Gastroesophageal sphincter (tissue), 4 donors: ENCODE measurements at regions not wholly inside any gene's neighbourhood (a gene's known extent, or its start where the extent isn't known, plus 50 kb on each side); places are given as distances from the start of the nearest gene placed in this dataset.

Experiments used
- ATAC-seq: fragments of 150-250 bp; one replicate; pipeline ENCODE4 v1.9.1; 2016; ENCODE audit warnings: mild to moderate bottlenecking, moderate library complexity
- H3K27ac ChIP-seq, 4 donors: fragments of 200-600 bp; sonication (generic) in 3 of 4; 1 replicate in 3 of 4; 2 replicates in 1 of 4; pipeline ENCODE4 v1.5.1; 2016 to 2019
- H3K27me3 ChIP-seq: fragments of 200-600 bp; sonication (generic); one replicate; pipeline ENCODE4 v1.5.1; 2019
- H3K36me3 ChIP-seq, 2 donors: fragments of 200-600 bp; sonication (generic); one replicate each; pipeline ENCODE4 v1.5.1; 2019; ENCODE audit warnings: control low read depth in 1 of 2
- H3K4me1 ChIP-seq, 3 donors: fragments of 200-600 bp; sonication (generic); 1 replicate in 2 of 3; 2 replicates in 1 of 3; pipeline ENCODE4 v1.5.1; 2016 to 2019; ENCODE audit warnings: control low read depth in 2 of 3
- H3K4me3 ChIP-seq, 2 donors: fragments of 200-600 bp; sonication (generic); one replicate each; pipeline ENCODE4 v1.5.1; 2019; ENCODE audit warnings: mild to moderate bottlenecking in 1 of 2, moderate library complexity in 1 of 2
- H3K9me3 ChIP-seq, 3 donors: fragments of 200-600 bp; sonication (generic); one replicate each; pipeline ENCODE4 v1.5.1; 2017 to 2019; ENCODE audit warnings: control low read depth in 2 of 3
- CTCF ChIP-seq, 4 experiments: fragments of 200-600 bp in 2 of 4; fragments of 450-650 bp in 2 of 4; sonication (generic) in 1 of 4; IDR thresholded peaks; one replicate each; pipeline ENCODE4 v1.5.1; 2017 to 2019; ENCODE audit warnings: antibody characterized with exemption in 4 of 4, mild to moderate bottlenecking in 2 of 4, moderate library complexity in 2 of 4
- EP300 ChIP-seq: sonication (generic); formaldehyde crosslinking; IDR thresholded peaks from one replicate; pipeline ENCODE4 v1.6.1; 2017; ENCODE audit warnings: antibody characterized with exemption, mild to moderate bottlenecking
- POLR2A ChIP-seq, 2 donors: fragments of 450-650 bp; IDR thresholded peaks; one replicate each; pipeline ENCODE4 v1.6.1; 2017; ENCODE audit warnings: antibody characterized with exemption in 2 of 2, mild to moderate bottlenecking in 2 of 2, moderate library complexity in 1 of 2
- POLR2AphosphoS5 ChIP-seq: sonication (generic); formaldehyde crosslinking; IDR thresholded peaks from one replicate; pipeline ENCODE4 v1.6.1; 2017; ENCODE audit warnings: antibody characterized with exemption
- WGBS, 2 donors: methylation state at CpG; one replicate each; pipeline ENCODE4 v1.1.5; 2018; ENCODE audit warnings: low coverage in 1 of 2; 5-methylcytosine and 5-hydroxymethylcytosine counted together

GRCh38 chr15:39171944-39172368, 408.9 kb upstream of the THBS1 start:
- H3K4me3 ChIP-seq = no peak overlapping the region
- H3K36me3 ChIP-seq = no peaks in the 10 kb centered on the region
- peaks cover 6 to 33% (median 16%) of the 10 kb centered on the region in 3 donors for H3K4me1 ChIP-seq
- H3K27ac ChIP-seq = peak overlapping the region in 3 of 4 donors; percentile 66 to 77 (median 73)
- ATAC-seq = peak; percentile 70
- WGBS, 2 donors = 50% methylated on average over 1 of the region's 3 CpGs; no CpG with 5 or more reads in 1 of the 2 donors
- H3K27me3 ChIP-seq = no peaks in the 10 kb centered on the region
- no peaks in the 10 kb centered on the region for H3K9me3 ChIP-seq
- peak in 3 of 4 experiments; percentile 42 to 60 (median 49) for TF ChIP-seq CTCF (IDR thresholded peaks at IDR 0.05)
- TF ChIP-seq EP300 = no peak
- TF ChIP-seq POLR2AphosphoS5 = peak; percentile 22

GRCh38 chr15:39172380-39173281, 408.2 kb upstream of the THBS1 start:
- H3K36me3 ChIP-seq = no peaks in the 10 kb centered on the region
- H3K27ac ChIP-seq = peak overlapping the region in 3 of 4 donors; percentile 66 to 77 (median 73)
- ATAC-seq = peak; percentile 73
- peak overlapping the region; percentile 23 to 35 for H3K4me3 ChIP-seq
- peaks cover 6 to 26% (median 16%) of the 10 kb centered on the region in 3 donors for H3K4me1 ChIP-seq
- no peaks in the 10 kb centered on the region for H3K27me3 ChIP-seq
- H3K9me3 ChIP-seq = no peaks in the 10 kb centered on the region
- 39 to 69% methylated on average over 9 to 11 of the region's 17 CpGs for WGBS, 2 donors
- TF ChIP-seq POLR2A (IDR thresholded peaks at IDR 0.05) (no peak), POLR2AphosphoS5 (no peak), EP300 (no peak), CTCF (IDR thresholded peaks at IDR 0.05) (no peak)

GRCh38 chr15:39173426-39173825, 407.5 kb upstream of the THBS1 start:
- no peak for ATAC-seq
- peaks cover 6 to 20% (median 16%) of the 10 kb centered on the region in 3 donors for H3K4me1 ChIP-seq
- peak overlapping the region in 3 of 4 donors; percentile 66 to 77 (median 73) for H3K27ac ChIP-seq
- 91 to 98% methylated on average over 4 of the region's 4 CpGs for WGBS, 2 donors
- H3K36me3 ChIP-seq = no peaks in the 10 kb centered on the region
- no peak for TF ChIP-seq POLR2A (IDR thresholded peaks at IDR 0.05)
- TF ChIP-seq CTCF (IDR thresholded peaks at IDR 0.05) = no peak
- TF ChIP-seq EP300 = no peak
- TF ChIP-seq POLR2AphosphoS5 = no peak
- no peaks in the 10 kb centered on the region for H3K27me3 ChIP-seq
- H3K4me3 ChIP-seq = no peak overlapping the region
- no peaks in the 10 kb centered on the region for H3K9me3 ChIP-seq

- Histone ChIP-seq H3K9me3 (no peaks in the 10 kb centered on the region), H3K27me3 (no peaks in the 10 kb centered on the region), H3K27ac (no peak overlapping the region), H3K36me3 (no peaks in the 10 kb centered on the region), H3K4me3 (no peak overlapping the region), H3K4me1 (peaks cover 6 to 20% (median 16%) of the 10 kb centered on the region in 3 donors)
- TF ChIP-seq POLR2A (IDR thresholded peaks at IDR 0.05) (no peak), EP300 (no peak), CTCF (IDR thresholded peaks at IDR 0.05) (no peak), POLR2AphosphoS5 (no peak)
- no peak for ATAC-seq
- WGBS, 2 donors = 100% methylated on average over 1 of the region's 1 CpG
These were observed 406.5 kb upstream of the THBS1 start for GRCh38 chr15:39174332-39174731.
